GM18505 (cell line): ENCODE measurements at regions not wholly inside any gene's neighbourhood (a gene's known extent, or its start where the extent isn't known, plus 50 kb on each side); places are given as distances from the start of the nearest gene placed in this dataset.

ENCODE experiments used
- ATAC-seq: cut with Tn5 transposase; IDR thresholded peaks from one replicate; pipeline ENCODE4 v1.9.1; 2021; ENCODE audit not compliant: unreplicated experiment
- POLR2A ChIP-seq: IDR thresholded peaks from 4 replicates; pipeline ENCODE4 v1.6.1; 2011; ENCODE audit warnings: borderline replicate concordance; ENCODE audit not compliant: insufficient read depth, insufficient read length; ENCODE audit errors: extremely low read depth

GRCh38 chr2:181138816-181139215 lies 158.4 kb downstream of the UBE2E3 start:
- no peak for ATAC-seq
- no peak for TF ChIP-seq POLR2A

- no peak for ATAC-seq
- no peak for TF ChIP-seq POLR2A
Observed at GRCh38 chr2:181139831-181140230, 159.4 kb downstream of the UBE2E3 start.

- no peak for TF ChIP-seq POLR2A
- ATAC-seq, result no peak
Observed at GRCh38 chr2:181140414-181140813, 160.0 kb downstream of the UBE2E3 start.

GRCh38 chr2:181140928-181141327 lies 160.5 kb downstream of the UBE2E3 start:
- no peak for ATAC-seq
- TF ChIP-seq POLR2A, result no peak

GRCh38 chr2:181141676-181142075 lies 161.3 kb downstream of the UBE2E3 start:
- no peak for TF ChIP-seq POLR2A
- ATAC-seq, result no peak

- no peak for ATAC-seq
- no peak for TF ChIP-seq POLR2A
Observed at GRCh38 chr2:181142514-181142913, 162.1 kb downstream of the UBE2E3 start.

GRCh38 chr2:181143790-181144300 lies 163.4 kb downstream of the UBE2E3 start:
- no peak for ATAC-seq
- no peak for TF ChIP-seq POLR2A

- TF ChIP-seq POLR2A, result no peak
- ATAC-seq, result no peak
Observed at GRCh38 chr2:181145645-181146044, 165.2 kb downstream of the UBE2E3 start.

- TF ChIP-seq POLR2A, result no peak
- ATAC-seq, result no peak
Observed at GRCh38 chr2:181146171-181146570, 165.8 kb downstream of the UBE2E3 start.

- ATAC-seq, result no peak
- no peak for TF ChIP-seq POLR2A
Observed at GRCh38 chr2:181149056-181149455, 168.7 kb downstream of the UBE2E3 start.

GRCh38 chr2:181152226-181152625 lies 171.8 kb downstream of the UBE2E3 start:
- no peak for TF ChIP-seq POLR2A
- ATAC-seq, result no peak

GRCh38 chr2:181152701-181153100 lies 172.3 kb downstream of the UBE2E3 start:
- ATAC-seq, result no peak
- TF ChIP-seq POLR2A, result no peak

- ATAC-seq, result no peak
- no peak for TF ChIP-seq POLR2A
Observed at GRCh38 chr2:181153886-181154285, 173.5 kb downstream of the UBE2E3 start.

GRCh38 chr2:181157326-181157725 lies 176.9 kb downstream of the UBE2E3 start:
- no peak for ATAC-seq
- no peak for TF ChIP-seq POLR2A

- no peak for TF ChIP-seq POLR2A
- no peak for ATAC-seq
Observed at GRCh38 chr2:181158427-181158826, 178.0 kb downstream of the UBE2E3 start.
